HG02759 (cell line): ENCODE measurements at regions not wholly inside any gene's neighbourhood (a gene's known extent, or its start where the extent isn't known, plus 50 kb on each side); places are given as distances from the start of the nearest gene placed in this dataset.
"Not testable (repeated sequence)": the region's sequence is repeated elsewhere in the genome, so short reads cannot be mapped to it uniquely, and the experiment has no call there.

ENCODE experiments used
- ATAC-seq: cut with Tn5 transposase; IDR thresholded peaks from one replicate; pipeline ENCODE4 v1.9.1; 2021; ENCODE audit warnings: mild to moderate bottlenecking, moderate library complexity; ENCODE audit not compliant: unreplicated experiment

GRCh38 chr4:81375745-81376144, 96.0 kb downstream of the RASGEF1B start:
- ATAC-seq, result no peak

- ATAC-seq, result no peak
Observed at GRCh38 chr4:81369886-81370285, 101.8 kb downstream of the RASGEF1B start.

DNA sequence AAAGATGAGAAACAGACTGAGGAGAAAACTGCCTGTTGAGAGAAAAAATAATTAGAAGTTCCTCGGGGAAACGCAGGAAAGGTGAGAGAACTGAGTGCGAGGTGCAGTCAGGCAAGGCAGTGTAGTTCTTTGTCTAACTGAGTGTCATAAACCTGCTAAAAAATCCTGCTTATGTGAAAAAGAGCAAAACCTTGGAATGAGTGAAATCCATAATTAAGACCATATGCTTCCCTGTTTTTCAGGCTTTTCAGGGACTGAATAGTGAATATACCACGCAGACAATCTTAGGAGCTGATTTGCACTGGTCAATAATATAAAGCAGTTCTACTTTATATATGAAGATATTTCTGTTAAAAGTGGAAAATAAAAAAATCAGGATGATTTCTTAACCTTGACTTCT, 104.9 kb downstream of the RASGEF1B start:
- ATAC-seq, result no peak

DNA sequence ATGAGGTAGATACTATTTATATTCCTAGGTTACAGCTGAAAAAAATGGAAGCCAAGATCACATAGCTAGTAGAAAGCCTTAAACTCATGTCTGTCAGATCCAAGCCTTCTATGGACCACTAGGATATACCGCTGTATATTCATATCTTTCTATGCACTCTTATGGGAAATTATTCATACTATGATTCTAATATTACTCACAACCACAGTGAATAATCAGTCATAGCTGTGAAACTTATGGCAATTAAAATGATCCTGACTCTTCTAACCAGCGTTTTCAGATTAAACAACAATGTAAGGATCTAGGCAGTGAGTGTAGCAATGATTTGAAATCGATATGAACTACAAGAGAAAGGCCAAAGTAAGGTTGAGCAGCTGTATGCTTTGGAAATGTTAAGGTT, 111.0 kb downstream of the RASGEF1B start:
- no peak for ATAC-seq

GRCh38 chr4:81359207-81359606, 112.5 kb downstream of the RASGEF1B start:
- ATAC-seq, result no peak

- no peak for ATAC-seq
Observed at GRCh38 chr4:81358154-81358553, 113.6 kb downstream of the RASGEF1B start.

DNA sequence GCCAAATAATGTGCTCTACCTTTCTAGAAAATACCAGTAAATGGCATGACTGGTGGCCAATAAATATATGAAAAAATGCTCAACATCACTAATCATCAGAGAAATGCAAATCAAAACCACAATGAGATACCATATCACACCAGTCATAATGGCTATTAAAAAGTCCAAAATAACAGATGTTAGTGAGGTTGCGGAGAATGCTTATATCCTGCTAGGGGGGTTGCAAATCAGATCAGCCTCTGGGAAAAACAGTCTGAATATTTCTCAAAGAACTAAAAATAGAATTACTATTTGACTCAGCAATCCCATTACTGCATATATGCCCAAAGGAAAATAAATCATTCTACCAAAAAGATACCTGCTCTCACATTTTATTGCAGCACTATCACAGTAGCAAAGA, 115.1 kb downstream of the RASGEF1B start:
- no peak for ATAC-seq

DNA sequence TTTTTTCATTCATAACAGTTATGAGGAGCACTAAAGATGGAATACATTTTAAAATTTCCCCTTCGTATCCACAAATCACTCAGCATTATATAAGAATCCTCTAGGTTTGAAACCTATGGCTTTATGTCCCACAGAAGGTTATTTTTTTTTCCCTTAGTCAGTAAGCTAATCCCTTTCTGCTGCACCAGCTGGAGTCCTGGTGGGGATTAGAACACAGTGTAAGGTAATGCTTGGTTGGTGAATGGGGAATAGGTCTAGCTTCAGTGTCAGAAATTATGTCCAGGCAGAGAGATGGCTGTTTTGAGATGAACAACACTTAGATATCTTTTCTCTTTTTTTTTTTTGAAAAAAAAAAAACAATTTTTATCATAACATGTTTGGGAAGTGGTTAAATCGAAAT, 116.6 kb downstream of the RASGEF1B start:
- no peak for ATAC-seq

- ATAC-seq, result no peak
Observed at GRCh38 chr4:81353861-81354260, 117.8 kb downstream of the RASGEF1B start.

GRCh38 chr4:81352446-81352835, 119.3 kb downstream of the RASGEF1B start:
- ATAC-seq, result no peak

DNA sequence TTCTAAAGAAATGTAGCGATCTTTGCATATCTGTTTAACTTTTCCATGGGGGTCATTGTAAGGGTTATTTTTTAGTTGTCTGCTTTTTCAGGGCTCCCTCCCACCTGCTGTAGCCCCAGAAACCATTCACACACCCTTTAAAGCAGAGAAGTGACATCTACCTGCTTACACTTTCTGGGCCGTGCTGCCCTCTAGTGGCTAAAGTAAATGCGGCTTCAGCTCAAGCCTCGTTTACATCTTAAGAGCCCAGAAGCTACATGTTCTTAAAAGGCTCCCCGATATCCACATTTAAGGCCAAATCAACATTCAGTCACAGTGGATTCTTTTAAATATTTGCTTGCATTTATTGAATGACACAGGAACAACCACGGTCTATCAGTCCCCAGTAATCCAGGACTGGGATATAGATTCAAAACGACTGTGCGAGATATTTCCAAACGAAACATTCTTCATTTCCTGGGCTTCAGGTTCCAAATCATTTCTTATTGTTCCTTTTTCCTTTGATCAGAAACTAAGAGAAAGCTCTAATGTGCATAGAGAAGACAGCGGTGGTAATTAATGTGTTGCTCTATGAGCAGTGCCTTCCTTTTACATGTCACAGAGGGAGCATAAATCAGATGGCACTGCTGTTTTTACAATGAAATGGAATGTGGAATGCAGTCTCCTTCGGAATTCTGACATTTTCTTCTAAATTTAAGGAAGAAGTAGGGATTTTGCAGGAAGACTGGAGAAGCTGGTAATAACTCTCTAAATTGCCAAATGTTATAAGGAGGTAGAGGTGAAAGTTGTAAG, 119.9 kb downstream of the RASGEF1B start:
- peak; percentile 92 for ATAC-seq

- no peak for ATAC-seq
Observed at GRCh38 chr4:81350040-81350439, 121.7 kb downstream of the RASGEF1B start.

GRCh38 chr4:81348778-81349094, 123.0 kb downstream of the RASGEF1B start:
- no peak for ATAC-seq

GRCh38 chr4:81348086-81348777, 123.5 kb downstream of the RASGEF1B start:
- ATAC-seq, result no peak

GRCh38 chr4:81346719-81347118, 125.0 kb downstream of the RASGEF1B start:
- ATAC-seq, result no peak

GRCh38 chr4:81343536-81343935, 128.2 kb downstream of the RASGEF1B start:
- ATAC-seq, result no peak

DNA sequence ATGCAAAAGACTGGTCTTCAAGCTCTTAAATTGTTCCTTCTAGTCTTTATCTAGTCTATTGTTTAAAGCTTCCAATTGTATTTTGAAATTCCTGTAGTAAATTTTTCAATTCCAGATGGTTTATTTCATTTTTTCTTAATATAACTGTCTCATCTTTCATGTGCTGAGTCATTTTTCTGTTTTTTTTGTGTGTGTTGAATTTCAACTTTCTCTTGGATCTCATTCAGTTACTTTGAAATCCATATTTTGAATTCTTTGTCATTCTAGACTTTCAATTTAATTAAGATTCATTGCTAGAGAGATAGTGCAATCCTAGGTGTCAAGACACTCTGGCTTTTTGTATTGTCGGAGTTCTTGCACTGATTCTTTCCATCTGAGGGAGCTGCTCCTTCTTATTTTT, 128.0 kb upstream of the PRKG2 start:
- no peak for ATAC-seq

- no peak for ATAC-seq
Observed at GRCh38 chr4:81337211-81337610, 122.2 kb upstream of the PRKG2 start.

GRCh38 chr4:81335122-81335912, 120.3 kb upstream of the PRKG2 start:
- no peak for ATAC-seq

GRCh38 chr4:81330018-81330417, 115.0 kb upstream of the PRKG2 start:
- no peak for ATAC-seq

- ATAC-seq, result no peak
Observed at GRCh38 chr4:81326581-81326980, 111.6 kb upstream of the PRKG2 start.

- ATAC-seq, result not testable (repeated sequence)
Observed at GRCh38 chr4:81324594-81324993, 109.6 kb upstream of the PRKG2 start.
